ENCODE measurements at regions not wholly inside any gene's neighbourhood (a gene's known extent, or its start where the extent isn't known, plus 50 kb on each side); places are given as distances from the start of the nearest gene placed in this dataset.

DNA sequence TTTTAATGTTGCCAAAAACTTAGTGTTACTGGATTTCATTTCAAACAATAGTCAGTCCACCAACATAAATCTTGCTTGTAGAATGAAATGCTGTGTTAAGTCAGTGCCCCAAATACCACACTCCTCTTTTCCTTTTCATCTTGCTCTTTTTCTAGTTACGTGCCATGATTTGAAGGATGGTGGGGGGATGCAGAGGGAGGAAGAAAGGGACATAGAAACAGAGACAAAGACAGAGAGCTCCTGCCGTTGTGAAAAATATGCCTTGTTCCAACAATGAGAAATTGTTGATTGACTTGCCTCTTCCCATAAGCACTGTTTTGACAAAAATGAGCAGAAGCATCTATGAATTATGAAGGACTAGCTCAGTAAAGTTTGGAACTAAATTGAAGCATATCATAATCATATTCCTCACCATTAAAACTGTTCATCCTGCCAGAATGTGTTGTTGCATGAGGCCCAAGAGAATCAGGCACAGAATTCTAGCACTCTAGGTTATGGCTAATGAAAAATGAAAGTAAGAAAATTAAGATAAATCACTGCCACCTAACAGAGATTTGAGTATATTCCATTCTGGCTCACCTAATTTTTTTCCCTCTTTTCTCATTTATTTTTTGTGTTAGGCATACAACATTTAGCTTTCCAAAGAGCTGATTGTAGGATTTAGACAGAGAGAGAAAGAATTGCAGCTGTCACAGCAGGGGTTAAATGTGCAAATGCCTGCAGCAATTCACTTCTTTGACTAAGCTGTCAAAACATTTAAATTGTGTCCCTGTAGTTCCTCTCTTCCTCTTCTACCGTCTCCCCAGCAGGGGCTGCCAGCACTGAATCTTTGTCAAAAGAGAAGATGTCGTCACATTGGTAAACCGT, 111.6 kb upstream of the PTPN13 start:
- no peak for DNase-seq (ENCODE audit: low spot score)
- Mint-ChIP-seq H3K4me1 (ENCODE audit: low read depth) (peaks cover 28% of the 10 kb centered on the region), H3K36me3 (ENCODE audit: low read depth) (no peaks in the 10 kb centered on the region), H3K9me3 (ENCODE audit: low read depth) (no peaks in the 10 kb centered on the region), H3K4me3 (ENCODE audit: unreplicated experiment) (peak overlapping the region; percentile 45), H3K27me3 (ENCODE audit: low read depth) (no peaks in the 10 kb centered on the region), H3K27ac (ENCODE audit: unreplicated experiment) (peak overlapping the region; percentile 3)
- TF ChIP-seq, protein P1, sequence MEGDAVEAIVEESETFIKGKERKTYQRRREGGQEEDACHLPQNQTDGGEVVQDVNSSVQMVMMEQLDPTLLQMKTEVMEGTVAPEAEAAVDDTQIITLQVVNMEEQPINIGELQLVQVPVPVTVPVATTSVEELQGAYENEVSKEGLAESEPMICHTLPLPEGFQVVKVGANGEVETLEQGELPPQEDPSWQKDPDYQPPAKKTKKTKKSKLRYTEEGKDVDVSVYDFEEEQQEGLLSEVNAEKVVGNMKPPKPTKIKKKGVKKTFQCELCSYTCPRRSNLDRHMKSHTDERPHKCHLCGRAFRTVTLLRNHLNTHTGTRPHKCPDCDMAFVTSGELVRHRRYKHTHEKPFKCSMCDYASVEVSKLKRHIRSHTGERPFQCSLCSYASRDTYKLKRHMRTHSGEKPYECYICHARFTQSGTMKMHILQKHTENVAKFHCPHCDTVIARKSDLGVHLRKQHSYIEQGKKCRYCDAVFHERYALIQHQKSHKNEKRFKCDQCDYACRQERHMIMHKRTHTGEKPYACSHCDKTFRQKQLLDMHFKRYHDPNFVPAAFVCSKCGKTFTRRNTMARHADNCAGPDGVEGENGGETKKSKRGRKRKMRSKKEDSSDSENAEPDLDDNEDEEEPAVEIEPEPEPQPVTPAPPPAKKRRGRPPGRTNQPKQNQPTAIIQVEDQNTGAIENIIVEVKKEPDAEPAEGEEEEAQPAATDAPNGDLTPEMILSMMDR (IDR thresholded peaks at IDR 0.05), result peak; percentile 74

DNA sequence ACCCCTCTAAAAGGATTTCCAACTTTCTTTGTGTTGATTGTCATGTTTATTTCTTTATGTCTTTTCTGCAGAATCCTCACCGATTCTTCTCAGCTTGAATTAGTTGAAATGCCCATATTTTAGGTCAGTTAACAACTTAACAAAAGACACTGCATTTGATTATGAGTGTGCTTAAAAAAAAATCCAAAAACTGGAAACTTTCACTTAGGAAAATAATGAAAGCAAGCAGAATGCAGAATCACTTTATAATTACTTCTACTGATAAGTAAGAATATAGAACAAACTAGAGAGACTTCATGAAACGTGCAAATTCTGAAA, 111.0 kb upstream of the PTPN13 start:
- no peak for DNase-seq (ENCODE audit: low spot score)

DNA sequence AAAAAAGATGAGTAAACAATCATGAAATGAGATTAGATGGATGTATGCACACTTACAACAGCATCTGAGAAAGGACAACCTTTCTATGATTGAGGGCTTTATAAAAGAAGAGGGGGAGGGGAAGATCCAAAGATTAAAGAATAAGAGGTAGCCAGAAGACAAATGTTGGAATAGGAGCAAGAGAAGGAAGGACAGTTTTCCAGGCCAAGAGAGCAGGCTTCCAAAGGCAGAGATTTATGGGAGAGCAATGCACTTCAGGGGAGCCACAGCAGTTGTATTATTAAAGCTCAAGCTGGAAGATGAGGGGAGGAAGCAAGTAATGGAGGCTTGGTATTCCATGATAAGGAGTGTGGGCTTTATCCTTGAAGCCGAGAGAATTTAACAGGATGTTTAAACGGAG, 110.3 kb upstream of the PTPN13 start:
- no peak overlapping the region for H3K27ac Mint-ChIP-seq (ENCODE audit: unreplicated experiment)
- H3K36me3 Mint-ChIP-seq (ENCODE audit: low read depth), result no peaks in the 10 kb centered on the region
- H3K27me3 Mint-ChIP-seq (ENCODE audit: low read depth), result no peaks in the 10 kb centered on the region
- H3K4me1 Mint-ChIP-seq (ENCODE audit: low read depth), result peaks cover 28% of the 10 kb centered on the region
- H3K4me3 Mint-ChIP-seq (ENCODE audit: unreplicated experiment), result no peak overlapping the region
- TF ChIP-seq, protein P1 (IDR thresholded peaks at IDR 0.05), result no peak
- H3K9me3 Mint-ChIP-seq (ENCODE audit: low read depth), result no peaks in the 10 kb centered on the region
- no peak for DNase-seq (ENCODE audit: low spot score)

More for the DNA sequence above, 111.0 kb upstream of the PTPN13 start:
- Mint-ChIP-seq H3K27ac (ENCODE audit: unreplicated experiment) (no peak overlapping the region), H3K4me1 (ENCODE audit: low read depth) (peaks cover 28% of the 10 kb centered on the region), H3K4me3 (ENCODE audit: unreplicated experiment) (peak overlapping the region; percentile 45), H3K36me3 (ENCODE audit: low read depth) (no peaks in the 10 kb centered on the region), H3K27me3 (ENCODE audit: low read depth) (no peaks in the 10 kb centered on the region), H3K9me3 (ENCODE audit: low read depth) (no peaks in the 10 kb centered on the region)
- TF ChIP-seq, protein P1 (IDR thresholded peaks at IDR 0.05), result peak; percentile 38

DNA sequence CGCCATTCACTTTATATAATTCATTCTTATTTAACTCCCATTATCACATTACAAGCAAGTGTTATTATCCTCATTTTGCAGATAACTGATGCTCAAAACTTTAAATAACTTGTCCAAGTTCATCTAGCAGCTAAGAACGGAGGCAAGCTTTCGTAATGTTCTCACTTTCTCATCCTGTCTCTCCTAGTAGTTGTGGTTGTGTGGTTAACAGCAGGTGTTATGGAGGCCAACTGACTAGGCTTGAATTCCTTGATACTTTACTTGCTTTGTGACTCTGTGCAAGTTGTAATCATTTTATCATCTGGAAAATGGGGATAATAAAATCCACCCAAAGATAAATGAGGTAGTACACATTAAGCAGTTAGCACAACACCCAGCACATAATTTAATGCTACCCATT, 109.9 kb upstream of the PTPN13 start:
- TF ChIP-seq, protein P1 (IDR thresholded peaks at IDR 0.05), result no peak
- Mint-ChIP-seq H3K27ac (ENCODE audit: unreplicated experiment) (no peak overlapping the region), H3K4me1 (ENCODE audit: low read depth) (peaks cover 28% of the 10 kb centered on the region), H3K27me3 (ENCODE audit: low read depth) (no peaks in the 10 kb centered on the region), H3K4me3 (ENCODE audit: unreplicated experiment) (no peak overlapping the region), H3K9me3 (ENCODE audit: low read depth) (no peaks in the 10 kb centered on the region), H3K36me3 (ENCODE audit: low read depth) (no peaks in the 10 kb centered on the region)
- no peak for DNase-seq (ENCODE audit: low spot score)

DNA sequence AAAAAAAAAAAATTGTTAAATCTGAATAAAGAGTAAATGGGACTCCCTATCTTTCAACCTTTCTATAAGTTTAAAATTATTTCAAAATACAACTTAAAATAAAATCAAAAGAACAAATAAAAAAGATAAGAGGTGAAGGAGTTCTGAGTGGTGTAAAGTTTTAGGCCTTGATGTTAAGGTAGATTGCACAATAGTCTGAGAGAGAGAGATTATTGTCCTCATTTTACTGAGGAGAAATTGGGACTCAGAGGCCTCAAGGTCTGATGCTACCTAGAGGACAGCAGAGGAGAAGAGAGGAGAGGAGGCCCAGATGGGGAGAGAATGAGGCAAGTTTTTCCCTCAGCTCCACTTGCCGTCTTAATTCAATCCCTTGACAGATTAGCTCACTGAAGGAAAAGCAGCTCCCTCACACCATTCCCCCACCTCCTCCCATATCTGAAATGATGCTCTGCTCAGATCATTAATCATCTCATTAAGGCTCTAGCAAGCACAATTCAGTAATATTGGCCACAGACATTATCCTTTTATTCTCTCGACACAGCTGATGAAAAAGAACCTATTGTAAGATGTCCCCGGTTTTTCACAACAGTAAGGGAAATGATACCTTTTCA, 106.3 kb upstream of the PTPN13 start:
- DNase-seq (ENCODE audit: low spot score), result no peak
- no peaks in the 10 kb centered on the region for H3K36me3 Mint-ChIP-seq (ENCODE audit: low read depth)
- H3K9me3 Mint-ChIP-seq (ENCODE audit: low read depth), result no peaks in the 10 kb centered on the region
- TF ChIP-seq, protein P1 (IDR thresholded peaks at IDR 0.05), result no peak
- peaks cover 9% of the 10 kb centered on the region for H3K4me1 Mint-ChIP-seq (ENCODE audit: low read depth)
- no peak overlapping the region for H3K27ac Mint-ChIP-seq (ENCODE audit: unreplicated experiment)
- H3K4me3 Mint-ChIP-seq (ENCODE audit: unreplicated experiment), result no peak overlapping the region
- H3K27me3 Mint-ChIP-seq (ENCODE audit: low read depth), result no peaks in the 10 kb centered on the region

Measured in chondrocyte (in vitro differentiated cells).